ENCODE measurements at regions not wholly inside any gene's neighbourhood (a gene's known extent, or its start where the extent isn't known, plus 50 kb on each side); places are given as distances from the start of the nearest gene placed in this dataset.
A peak's percentile ranks its signal among the peaks of the same experiment; 100 is the strongest.
"Not testable (repeated sequence)": the region's sequence is repeated elsewhere in the genome, so short reads cannot be mapped to it uniquely, and the experiment has no call there.

DNA sequence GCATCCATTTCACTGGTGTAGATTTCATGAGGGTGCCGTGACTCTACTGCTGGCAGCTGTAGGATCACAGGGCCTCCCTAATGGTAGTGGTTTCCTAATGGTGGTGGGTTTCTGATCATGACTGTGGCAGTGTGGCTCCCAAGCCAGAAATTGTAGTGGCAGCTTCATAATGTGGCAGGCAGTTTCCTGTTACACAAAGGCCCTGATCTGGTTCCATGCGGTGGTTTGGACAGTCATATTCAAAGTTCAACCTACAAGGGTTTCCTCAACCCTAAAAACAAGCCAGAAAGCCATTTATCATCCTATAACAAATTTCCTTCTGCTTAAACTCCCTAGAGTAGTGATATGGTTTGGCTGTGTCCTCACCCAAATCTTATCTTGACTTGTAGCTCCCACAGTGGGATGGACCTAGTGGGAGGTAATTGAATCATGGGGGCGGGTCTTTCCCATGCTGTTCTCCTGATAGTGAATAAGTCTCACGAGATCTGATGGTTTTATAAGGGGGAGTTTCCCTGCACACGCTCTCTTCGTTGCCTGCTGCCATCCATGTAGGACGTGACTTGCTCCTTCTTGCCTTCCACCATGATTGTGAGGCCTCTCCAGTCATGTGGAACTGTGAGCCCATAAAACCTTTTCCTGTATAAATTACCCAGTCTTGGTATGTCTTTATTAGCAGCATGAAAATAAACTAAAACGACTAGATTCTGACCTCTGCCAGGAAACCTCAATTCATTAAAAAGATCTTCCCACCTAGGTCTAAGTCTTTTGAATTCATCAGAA is 257.1 kb downstream of the EFCAB11 start:
- TF ChIP-seq, protein P1, sequence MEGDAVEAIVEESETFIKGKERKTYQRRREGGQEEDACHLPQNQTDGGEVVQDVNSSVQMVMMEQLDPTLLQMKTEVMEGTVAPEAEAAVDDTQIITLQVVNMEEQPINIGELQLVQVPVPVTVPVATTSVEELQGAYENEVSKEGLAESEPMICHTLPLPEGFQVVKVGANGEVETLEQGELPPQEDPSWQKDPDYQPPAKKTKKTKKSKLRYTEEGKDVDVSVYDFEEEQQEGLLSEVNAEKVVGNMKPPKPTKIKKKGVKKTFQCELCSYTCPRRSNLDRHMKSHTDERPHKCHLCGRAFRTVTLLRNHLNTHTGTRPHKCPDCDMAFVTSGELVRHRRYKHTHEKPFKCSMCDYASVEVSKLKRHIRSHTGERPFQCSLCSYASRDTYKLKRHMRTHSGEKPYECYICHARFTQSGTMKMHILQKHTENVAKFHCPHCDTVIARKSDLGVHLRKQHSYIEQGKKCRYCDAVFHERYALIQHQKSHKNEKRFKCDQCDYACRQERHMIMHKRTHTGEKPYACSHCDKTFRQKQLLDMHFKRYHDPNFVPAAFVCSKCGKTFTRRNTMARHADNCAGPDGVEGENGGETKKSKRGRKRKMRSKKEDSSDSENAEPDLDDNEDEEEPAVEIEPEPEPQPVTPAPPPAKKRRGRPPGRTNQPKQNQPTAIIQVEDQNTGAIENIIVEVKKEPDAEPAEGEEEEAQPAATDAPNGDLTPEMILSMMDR (IDR thresholded peaks at IDR 0.05), result no peak
- no peaks in the 10 kb centered on the region for H3K36me3 ChIP-seq
- H3K4me1 ChIP-seq (ENCODE audit: control insufficient read depth in 1 of 2, insufficient read depth in 1 of 2, low read depth in 1 of 2, low read length in 1 of 2), result peaks cover 27 to 28% of the 10 kb centered on the region in 2 experiments
- H3K27me3 ChIP-seq, result no peaks in the 10 kb centered on the region
- H3K4me3 ChIP-seq (ENCODE audit: low read depth in 1 of 2, low read length in 1 of 2), result no peak overlapping the region
- no peak overlapping the region for H3K27ac ChIP-seq
- H3K9me3 ChIP-seq, result no peaks in the 10 kb centered on the region

DNA sequence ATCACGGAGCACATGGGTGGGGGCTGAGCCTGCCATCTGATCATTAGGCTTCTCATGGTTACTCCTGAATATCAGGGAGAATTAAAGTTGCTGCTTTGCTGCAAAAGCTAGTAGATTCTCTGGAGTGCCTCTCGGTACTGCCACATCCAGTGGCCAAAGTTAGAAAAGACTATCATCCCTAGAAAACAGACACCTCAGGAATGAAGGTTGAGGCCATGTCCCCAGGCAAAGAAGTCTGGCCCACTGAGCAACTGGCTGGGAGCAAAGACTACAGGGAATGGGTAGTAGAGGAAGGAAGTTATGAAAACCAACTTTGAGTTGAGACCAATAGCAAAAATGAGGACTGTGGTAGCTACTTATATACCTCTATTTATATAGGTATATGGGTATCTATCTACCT is 258.7 kb downstream of the EFCAB11 start:
- no peaks in the 10 kb centered on the region for H3K36me3 ChIP-seq
- no peak overlapping the region for H3K4me3 ChIP-seq (ENCODE audit: low read depth in 1 of 2, low read length in 1 of 2)
- TF ChIP-seq, protein P1 (IDR thresholded peaks at IDR 0.05), result no peak
- H3K4me1 ChIP-seq (ENCODE audit: control insufficient read depth in 1 of 2, insufficient read depth in 1 of 2, low read depth in 1 of 2, low read length in 1 of 2), result peaks cover 13 to 14% of the 10 kb centered on the region in 2 experiments
- H3K9me3 ChIP-seq, result no peaks in the 10 kb centered on the region
- H3K27me3 ChIP-seq, result no peaks in the 10 kb centered on the region
- peak overlapping the region; percentile 31 for H3K27ac ChIP-seq

DNA sequence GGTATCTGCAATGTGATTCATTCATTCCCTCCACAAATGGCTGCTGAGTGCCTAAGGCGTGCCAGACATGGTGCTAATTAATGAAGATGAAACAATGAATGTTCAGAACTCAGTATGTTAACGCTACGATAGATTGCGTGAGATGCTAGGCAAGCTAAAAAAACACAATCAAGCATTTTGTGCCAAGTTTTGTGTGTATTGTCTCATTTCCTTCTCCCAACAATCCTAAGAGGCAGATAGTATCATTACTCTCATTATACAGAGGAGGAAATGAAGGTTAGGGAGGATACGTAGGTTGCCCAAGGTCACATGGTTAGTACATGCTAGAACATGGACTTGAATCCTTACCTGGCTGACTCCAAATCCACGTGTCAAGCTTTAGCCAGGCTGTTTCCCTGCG is 264.4 kb downstream of the EFCAB11 start:
- Histone ChIP-seq H3K27me3 (no peaks in the 10 kb centered on the region), H3K9me3 (no peaks in the 10 kb centered on the region), H3K36me3 (no peaks in the 10 kb centered on the region), H3K4me3 (ENCODE audit: low read depth in 1 of 2, low read length in 1 of 2) (no peak overlapping the region), H3K27ac (no peak overlapping the region), H3K4me1 (ENCODE audit: control insufficient read depth in 1 of 2, insufficient read depth in 1 of 2, low read depth in 1 of 2, low read length in 1 of 2) (no peaks in the 10 kb centered on the region)
- TF ChIP-seq, protein P1 (IDR thresholded peaks at IDR 0.05), result no peak

DNA sequence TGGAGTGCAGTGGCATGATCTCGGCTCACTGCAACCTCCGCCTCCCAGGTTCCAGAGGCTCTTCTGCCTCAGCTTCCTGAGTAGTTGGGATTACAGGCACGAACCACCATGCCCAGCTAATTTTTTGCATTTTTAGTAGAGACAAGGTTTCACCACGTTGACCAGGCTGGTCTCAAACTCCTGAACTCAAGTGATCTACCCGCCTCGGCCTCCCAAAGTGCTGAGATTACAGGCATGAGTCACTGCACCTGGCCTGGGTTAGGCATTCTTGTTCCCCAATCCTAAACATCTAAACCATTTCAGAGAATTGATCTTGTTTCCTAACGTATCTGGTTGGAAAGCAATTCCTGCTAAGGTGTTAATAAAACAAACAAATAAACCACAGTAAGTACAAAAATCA is 264.8 kb downstream of the EFCAB11 start:
- H3K4me1 ChIP-seq (ENCODE audit: control insufficient read depth in 1 of 2, insufficient read depth in 1 of 2, low read depth in 1 of 2, low read length in 1 of 2); H3K27me3 ChIP-seq; H3K36me3 ChIP-seq; H3K9me3 ChIP-seq; H3K27ac ChIP-seq; H3K4me3 ChIP-seq (ENCODE audit: low read depth in 1 of 2, low read length in 1 of 2): not testable (repeated sequence)

DNA sequence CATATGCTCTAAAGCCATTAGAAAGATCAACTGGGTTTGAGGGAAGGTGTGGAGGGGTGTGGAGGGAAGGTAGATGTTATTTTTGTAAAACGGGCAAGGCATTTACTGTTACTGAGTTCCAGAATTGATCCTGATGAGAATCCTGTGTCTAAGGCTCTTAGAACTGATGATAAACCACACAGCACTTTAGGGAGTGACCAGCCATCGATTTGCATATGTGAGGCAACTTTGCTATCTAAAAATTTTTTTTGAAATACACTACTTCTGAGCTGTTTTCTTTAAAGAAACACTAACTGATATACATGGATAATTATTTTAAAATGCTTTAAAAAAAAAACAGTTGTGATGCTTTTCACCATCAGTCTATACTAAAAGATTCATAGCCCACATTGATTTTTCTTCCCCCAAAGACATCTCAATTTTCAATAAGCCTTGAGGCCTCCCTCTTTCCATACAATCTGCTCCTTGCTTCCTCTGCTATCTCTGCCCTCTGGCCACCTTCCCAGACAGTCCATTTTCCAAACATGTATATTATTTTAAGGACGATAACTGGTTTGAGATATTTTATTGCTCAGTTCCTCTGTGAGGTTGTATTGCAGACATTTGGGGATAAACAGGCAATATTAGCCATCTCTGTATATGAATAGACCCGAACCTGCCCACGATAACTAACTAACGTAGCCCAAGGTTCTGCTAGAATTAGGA is 265.9 kb downstream of the EFCAB11 start:
- no peak overlapping the region for H3K27ac ChIP-seq
- no peaks in the 10 kb centered on the region for H3K36me3 ChIP-seq
- no peaks in the 10 kb centered on the region for H3K9me3 ChIP-seq
- no peaks in the 10 kb centered on the region for H3K4me1 ChIP-seq (ENCODE audit: control insufficient read depth in 1 of 2, insufficient read depth in 1 of 2, low read depth in 1 of 2, low read length in 1 of 2)
- TF ChIP-seq, protein P1 (IDR thresholded peaks at IDR 0.05), result no peak
- H3K4me3 ChIP-seq (ENCODE audit: low read depth in 1 of 2, low read length in 1 of 2), result no peak overlapping the region
- H3K27me3 ChIP-seq, result no peaks in the 10 kb centered on the region

DNA sequence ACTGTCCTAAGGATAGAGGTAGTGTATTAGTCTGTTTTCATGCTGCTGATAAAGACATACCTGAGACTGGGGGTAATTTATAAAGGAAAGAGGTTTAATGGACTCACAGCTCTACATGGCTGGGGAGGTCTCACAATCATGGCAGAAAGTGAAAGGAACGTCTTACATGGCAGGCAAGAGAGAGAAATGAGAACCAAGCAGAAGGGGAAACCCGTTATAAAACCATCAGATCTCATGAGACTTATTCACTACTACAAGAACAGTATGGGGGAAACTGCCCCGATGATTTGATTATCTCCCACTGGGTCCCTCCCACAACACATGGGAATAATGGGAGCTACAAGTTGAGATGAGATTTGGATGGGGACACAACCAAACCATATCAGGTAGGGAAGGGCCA is 267.4 kb downstream of the EFCAB11 start:
- not testable (repeated sequence) for H3K36me3 ChIP-seq; H3K27ac ChIP-seq; H3K4me3 ChIP-seq (ENCODE audit: low read depth in 1 of 2, low read length in 1 of 2); H3K27me3 ChIP-seq; H3K4me1 ChIP-seq (ENCODE audit: control insufficient read depth in 1 of 2, insufficient read depth in 1 of 2, low read depth in 1 of 2, low read length in 1 of 2); H3K9me3 ChIP-seq

Measured in neutrophil (primary cell).